ENCODE measurements at regions not wholly inside any gene's neighbourhood (a gene's known extent, or its start where the extent isn't known, plus 50 kb on each side); places are given as distances from the start of the nearest gene placed in this dataset.

DNA sequence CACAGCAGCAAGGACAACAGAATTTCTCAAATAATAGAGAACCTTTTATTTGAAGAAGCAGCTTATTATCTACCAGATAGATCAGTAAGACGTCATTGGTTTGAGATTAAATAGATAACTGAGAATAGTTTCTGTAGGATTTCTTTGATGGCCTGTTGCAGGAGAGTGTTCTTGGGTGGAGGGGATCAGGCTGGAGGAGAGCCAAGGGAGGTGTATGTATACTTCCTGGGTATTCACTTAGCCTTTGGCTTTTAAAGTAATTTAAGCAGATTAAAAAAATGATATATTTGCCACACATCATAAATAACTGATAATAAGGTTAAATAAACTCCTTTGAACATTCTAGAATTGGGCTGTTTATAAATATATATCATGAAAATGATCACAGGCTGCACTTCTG, 486.1 kb upstream of the IGFBP3 start:
- RAD21 ChIA-PET (ENCODE audit: low non-redundant PET in 1 of 2, low total read pairs in 2 of 2, uncharacterized antibody in 2 of 2, unreplicated experiment in 2 of 2), result no interaction called here
- no peak for ATAC-seq

More for the DNA sequence above, 486.1 kb upstream of the IGFBP3 start:
- Histone ChIP-seq H3K4me2 (ENCODE audit: low read length) (no peak overlapping the region), H3K9me3 (ENCODE audit: control insufficient read depth in 1 of 2, insufficient read depth in 1 of 2, low read depth in 1 of 2, low read length in 2 of 2) (no peaks in the 10 kb centered on the region), H4K20me1 (ENCODE audit: insufficient read depth) (no peaks in the 10 kb centered on the region), H3K36me3 (ENCODE audit: control insufficient read depth in 1 of 2, insufficient read depth in 2 of 2, low read length in 2 of 2) (no peaks in the 10 kb centered on the region), H2AFZ (ENCODE audit: low read depth, low read length, poor library complexity, severe bottlenecking) (no peak overlapping the region), H3K4me1 (ENCODE audit: control insufficient read depth in 1 of 2, insufficient read depth in 2 of 2, low read length in 2 of 2) (no peaks in the 10 kb centered on the region), H3K27me3 (ENCODE audit: insufficient read depth, low read length) (no peaks in the 10 kb centered on the region), H3K4me3 (replicated peaks in 1 of 2; ENCODE audit: low read depth in 1 of 2, low read length in 2 of 2) (no peak overlapping the region), H3K27ac (ENCODE audit: low read depth, low read length) (no peak overlapping the region), H3K79me2 (ENCODE audit: insufficient read depth, low read length) (no peaks in the 10 kb centered on the region), H3K9me2 (ENCODE audit: insufficient read depth) (no peaks in the 10 kb centered on the region), H3K9ac (ENCODE audit: low read length) (no peak overlapping the region)
- DNase-seq (ENCODE audit: low read depth, low spot score), result no peak
- no peak for TF ChIP-seq YY1 (IDR thresholded peaks at IDR 0.05; ENCODE audit: extremely low read depth, insufficient replicate concordance, low read depth, low read length)
- TF ChIP-seq POLR2AphosphoS5 (IDR thresholded peaks at IDR 0.05; ENCODE audit: low read depth, low read length), result no peak
- TF ChIP-seq SIN3A (IDR thresholded peaks at IDR 0.05; ENCODE audit: low read depth), result no peak
- TF ChIP-seq EGR1 (IDR thresholded peaks at IDR 0.05; ENCODE audit: low read depth), result no peak
- TF ChIP-seq RAD21 (IDR thresholded peaks at IDR 0.05; ENCODE audit: low read depth), result no peak
- TF ChIP-seq EZH2phosphoT487 (IDR thresholded peaks at IDR 0.05; ENCODE audit: borderline replicate concordance), result no peak
- no peak for TF ChIP-seq ATF3 (IDR thresholded peaks at IDR 0.05)
- TF ChIP-seq SP1 (IDR thresholded peaks at IDR 0.05; ENCODE audit: low read depth), result no peak
- TF ChIP-seq, protein P1, sequence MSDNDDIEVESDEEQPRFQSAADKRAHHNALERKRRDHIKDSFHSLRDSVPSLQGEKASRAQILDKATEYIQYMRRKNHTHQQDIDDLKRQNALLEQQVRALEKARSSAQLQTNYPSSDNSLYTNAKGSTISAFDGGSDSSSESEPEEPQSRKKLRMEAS (IDR thresholded peaks at IDR 0.05), result no peak
- no peak for TF ChIP-seq ZNF274 (IDR thresholded peaks at IDR 0.05; ENCODE audit: low read depth, low read length)
- no peak for TF ChIP-seq CEBPB (IDR thresholded peaks at IDR 0.05; ENCODE audit: low read depth)
- TF ChIP-seq FOSL1 (IDR thresholded peaks at IDR 0.05; ENCODE audit: low read depth), result no peak
- TF ChIP-seq SRF (IDR thresholded peaks at IDR 0.05; ENCODE audit: low read depth), result no peak
- no peak for TF ChIP-seq ZFX (IDR thresholded peaks at IDR 0.05)
- TF ChIP-seq, protein P2, sequence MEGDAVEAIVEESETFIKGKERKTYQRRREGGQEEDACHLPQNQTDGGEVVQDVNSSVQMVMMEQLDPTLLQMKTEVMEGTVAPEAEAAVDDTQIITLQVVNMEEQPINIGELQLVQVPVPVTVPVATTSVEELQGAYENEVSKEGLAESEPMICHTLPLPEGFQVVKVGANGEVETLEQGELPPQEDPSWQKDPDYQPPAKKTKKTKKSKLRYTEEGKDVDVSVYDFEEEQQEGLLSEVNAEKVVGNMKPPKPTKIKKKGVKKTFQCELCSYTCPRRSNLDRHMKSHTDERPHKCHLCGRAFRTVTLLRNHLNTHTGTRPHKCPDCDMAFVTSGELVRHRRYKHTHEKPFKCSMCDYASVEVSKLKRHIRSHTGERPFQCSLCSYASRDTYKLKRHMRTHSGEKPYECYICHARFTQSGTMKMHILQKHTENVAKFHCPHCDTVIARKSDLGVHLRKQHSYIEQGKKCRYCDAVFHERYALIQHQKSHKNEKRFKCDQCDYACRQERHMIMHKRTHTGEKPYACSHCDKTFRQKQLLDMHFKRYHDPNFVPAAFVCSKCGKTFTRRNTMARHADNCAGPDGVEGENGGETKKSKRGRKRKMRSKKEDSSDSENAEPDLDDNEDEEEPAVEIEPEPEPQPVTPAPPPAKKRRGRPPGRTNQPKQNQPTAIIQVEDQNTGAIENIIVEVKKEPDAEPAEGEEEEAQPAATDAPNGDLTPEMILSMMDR (IDR thresholded peaks at IDR 0.05 in 2 of 3, conservative IDR thresholded peaks at IDR 0.05 in 1 of 3; ENCODE audit: borderline replicate concordance in 1 of 3, insufficient read depth in 1 of 3, low read depth in 2 of 3, low read length in 2 of 3), result no peak
- no peak for TF ChIP-seq REST (IDR thresholded peaks at IDR 0.05; ENCODE audit: low read depth)
- BruUV-seq (replicated peaks), result no TSS peak
- POLR2A ChIA-PET, result no interaction called here
- intact Hi-C loops (cut with micrococcal nuclease), result no loop called here
- CTCF ChIA-PET, result no interaction called here
